Spleen (tissue), 11 donors: ENCODE measurements at regions not wholly inside any gene's neighbourhood (a gene's known extent, or its start where the extent isn't known, plus 50 kb on each side); places are given as distances from the start of the nearest gene placed in this dataset.

ENCODE experiments used
- DNase-seq: peaks from one replicate; pipeline ENCODE4 v3.0.0-alpha.2; 2020
- H3K27ac ChIP-seq, 8 donors: fragments of 200-600 bp; sonication (generic) in 7 of 8; 1 replicate in 4 of 8; 2 replicates in 4 of 8; pipeline versions ENCODE4 v1.5.0 to v1.8.0; 2016 to 2021; ENCODE audit warnings: inconsistent platforms in 4 of 8, mild to moderate bottlenecking in 4 of 8, moderate library complexity in 1 of 8
- H3K27me3 ChIP-seq, 7 donors: fragments of 200-600 bp; sonication (generic) in 6 of 7; replicated peaks in 1 of 7; 1 replicate in 4 of 7; 2 replicates in 3 of 7; pipeline versions ENCODE4 v1.5.0 to v1.8.0; 2016 to 2021; ENCODE audit warnings: inconsistent platforms in 3 of 7, mild to moderate bottlenecking in 1 of 7
- H3K36me3 ChIP-seq, 6 donors: fragments of 200-600 bp; sonication (generic) in 5 of 6; 1 replicate in 4 of 6; 2 replicates in 2 of 6; pipeline versions ENCODE4 v1.5.0 to v1.8.0; 2016 to 2021; ENCODE audit warnings: inconsistent platforms in 2 of 6
- H3K4me1 ChIP-seq, 6 donors: fragments of 200-600 bp; sonication (generic) in 5 of 6; 1 replicate in 3 of 6; 2 replicates in 3 of 6; pipeline versions ENCODE4 v1.5.0 to v1.8.0; 2016 to 2021; ENCODE audit warnings: inconsistent platforms in 3 of 6
- H3K4me3 ChIP-seq, 8 donors: fragments of 200-600 bp; sonication (generic) in 7 of 8; 1 replicate in 4 of 8; 2 replicates in 4 of 8; pipeline versions ENCODE4 v1.5.0 to v1.8.0; 2016 to 2021; ENCODE audit warnings: inconsistent platforms in 4 of 8, mild to moderate bottlenecking in 4 of 8, moderate library complexity in 2 of 8
- H3K9me3 ChIP-seq, 8 donors: fragments of 200-600 bp; sonication (generic) in 7 of 8; 1 replicate in 4 of 8; 2 replicates in 4 of 8; pipeline versions ENCODE4 v1.5.0 to v1.8.0; 2016 to 2021; ENCODE audit warnings: inconsistent platforms in 4 of 8
- CTCF ChIP-seq, 11 experiments: fragments of 200-600 bp in 7 of 11; fragments of 450-650 bp in 4 of 11; sonication (generic) in 4 of 11; IDR thresholded peaks in 8 of 11; conservative IDR thresholded peaks in 3 of 11; 1 replicate in 7 of 11; 2 replicates in 4 of 11; pipeline versions ENCODE4 v1.4.0 to v1.8.0; 2016 to 2021; ENCODE audit warnings: antibody characterized with exemption in 11 of 11, inconsistent platforms in 4 of 11, mild to moderate bottlenecking in 1 of 11
- POLR2A ChIP-seq, 3 donors: fragments of 450-650 bp; IDR thresholded peaks; one replicate each; pipeline ENCODE4 v1.5.1; 2017; ENCODE audit warnings: antibody characterized with exemption in 3 of 3, mild to moderate bottlenecking in 1 of 3
- POLR2AphosphoS5 ChIP-seq, 3 donors: sonication (generic); formaldehyde crosslinking; IDR thresholded peaks; one replicate each; pipeline ENCODE4 v1.5.1; 2017; ENCODE audit warnings: antibody characterized with exemption in 3 of 3
- WGBS, 5 donors: extraction: QIAGEN DNeasy Blood & Tissue Kit in 3 of 5; methylation state at CpG; one replicate each; pipeline versions ENCODE4 v1.1.5 to v1.1.7; 2013 to 2018; 5-methylcytosine and 5-hydroxymethylcytosine counted together
- intact Hi-C: fragments of 100-400 bp; cut with DNase I; formaldehyde crosslinking; loops from one replicate; pipeline ENCODE4 v1.15.0; 2023; ENCODE audit warnings: low total_unique reads
- donor health status: healthy with polysubstance abuse.
- donor health status: DM: no; HTN: no; CAD: no; lungs with moderate emphysema.
- donor health status: DM: no; HTN: no; CAD: no.
- donor health status: Bipolar disorder and iron deficiency.
- donor health status: healthy.
- donor health status: DM: no; HTN: no; CAD: no.
- donor health status: DM: yes; HTN: yes; CAD: no.

DNA sequence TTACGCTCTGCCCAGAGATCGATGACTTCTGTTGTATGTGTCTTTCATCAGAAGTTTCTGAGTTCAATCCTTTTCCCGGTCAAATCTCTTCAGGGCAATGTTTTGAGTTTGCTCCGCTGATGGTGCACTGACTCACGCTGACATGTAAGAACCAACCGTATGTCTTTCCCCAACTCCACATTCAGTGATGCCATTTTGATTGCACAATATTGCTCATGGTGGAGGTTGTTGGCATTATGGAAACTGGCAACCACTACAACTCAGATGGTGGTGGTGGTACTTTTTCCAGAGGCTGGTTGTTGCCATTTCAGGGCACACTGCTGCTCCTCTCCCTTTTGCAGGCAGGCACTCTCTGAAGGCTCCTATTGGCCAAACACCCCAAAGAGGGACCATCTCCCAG is 751.5 kb downstream of the DCDC2C start:
- TF ChIP-seq POLR2A (IDR thresholded peaks at IDR 0.05): no peak
- TF ChIP-seq POLR2AphosphoS5 (IDR thresholded peaks at IDR 0.05): no peak
- TF ChIP-seq CTCF (IDR thresholded peaks at IDR 0.05 in 8 of 11, conservative IDR thresholded peaks at IDR 0.05 in 3 of 11): no peak
- H3K9me3 ChIP-seq: peaks cover 0 to 9% (median 3%) of the 10 kb centered on the region in 8 donors
- H3K27ac ChIP-seq: no peak overlapping the region
- WGBS, 5 donors: 87 to 97% (median 92%) methylated on average over 6 of the region's 6 CpGs
- DNase-seq: no peak
- H3K4me1 ChIP-seq: no peaks in the 10 kb centered on the region
- no peaks in the 10 kb centered on the region for H3K27me3 ChIP-seq
- no peak overlapping the region for H3K4me3 ChIP-seq
- intact Hi-C loops: no loop called here
- H3K36me3 ChIP-seq: no peaks in the 10 kb centered on the region

- TF ChIP-seq POLR2A (IDR thresholded peaks at IDR 0.05) (no peak), POLR2AphosphoS5 (IDR thresholded peaks at IDR 0.05) (no peak), CTCF (IDR thresholded peaks at IDR 0.05 in 8 of 11, conservative IDR thresholded peaks at IDR 0.05 in 3 of 11) (no peak)
- H3K36me3 ChIP-seq: no peaks in the 10 kb centered on the region
These were observed 752.2 kb downstream of the DCDC2C start for GRCh38 chr2:4455486-4456155.

GRCh38 chr2:4464634-4465266 is 761.4 kb downstream of the DCDC2C start:
- Histone ChIP-seq H3K9me3 (no peaks in the 10 kb centered on the region), H3K27me3 (no peaks in the 10 kb centered on the region), H3K4me3 (no peak overlapping the region), H3K27ac (no peak overlapping the region), H3K4me1 (no peaks in the 10 kb centered on the region), H3K36me3 (no peaks in the 10 kb centered on the region)
- intact Hi-C loops: no loop called here
- DNase-seq: no peak
- no peak for TF ChIP-seq POLR2AphosphoS5 (IDR thresholded peaks at IDR 0.05)
- TF ChIP-seq POLR2A (IDR thresholded peaks at IDR 0.05): no peak
- TF ChIP-seq CTCF (IDR thresholded peaks at IDR 0.05 in 8 of 11, conservative IDR thresholded peaks at IDR 0.05 in 3 of 11): no peak
- WGBS, 5 donors: 75 to 86% (median 81%) methylated on average over 12 of the region's 12 CpGs

More at GRCh38 chr2:4455486-4456155, 752.2 kb downstream of the DCDC2C start:
- Histone ChIP-seq H3K4me1 (no peaks in the 10 kb centered on the region), H3K4me3 (no peak overlapping the region), H3K27ac (no peak overlapping the region), H3K27me3 (no peaks in the 10 kb centered on the region), H3K9me3 (peaks cover 0 to 9% (median 3%) of the 10 kb centered on the region in 8 donors)
- DNase-seq: no peak
- WGBS, 5 donors: 80 to 88% (median 87%) methylated on average over 3 of the region's 3 CpGs
- intact Hi-C loops: no loop called here

DNA sequence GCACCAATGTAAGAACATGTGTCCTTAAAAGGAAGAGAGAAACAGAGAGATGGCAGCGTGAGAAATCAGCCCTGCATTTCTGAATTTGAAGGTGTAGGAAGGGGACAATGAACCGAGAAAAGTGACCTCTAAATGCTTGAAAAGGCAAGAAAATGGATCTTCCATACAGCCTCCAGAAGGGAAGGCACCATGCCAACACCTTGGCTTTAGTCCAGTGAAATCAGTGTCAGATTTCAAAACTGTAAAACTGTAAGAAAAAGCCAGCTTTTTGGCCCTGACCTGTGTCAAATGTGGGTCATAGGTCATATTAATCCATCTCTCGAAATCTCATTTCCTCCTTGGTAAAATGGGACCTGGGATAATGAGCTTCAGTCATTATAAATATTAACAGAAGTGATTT is 762.3 kb downstream of the DCDC2C start:
- H3K27ac ChIP-seq: no peak overlapping the region
- no peaks in the 10 kb centered on the region for H3K4me1 ChIP-seq
- H3K9me3 ChIP-seq: no peaks in the 10 kb centered on the region
- no peaks in the 10 kb centered on the region for H3K27me3 ChIP-seq
- no peak overlapping the region for H3K4me3 ChIP-seq
- TF ChIP-seq CTCF (IDR thresholded peaks at IDR 0.05 in 8 of 11, conservative IDR thresholded peaks at IDR 0.05 in 3 of 11): no peak
- no peak for TF ChIP-seq POLR2AphosphoS5 (IDR thresholded peaks at IDR 0.05)
- no peak for TF ChIP-seq POLR2A (IDR thresholded peaks at IDR 0.05)
- DNase-seq: no peak
- intact Hi-C loops: no loop called here
- no peaks in the 10 kb centered on the region for H3K36me3 ChIP-seq
- WGBS, 5 donors: 49 to 62% (median 57%) methylated on average over 3 of the region's 3 CpGs
